Head of caudate nucleus (tissue), 42 donors: ENCODE measurements at regions not wholly inside any gene's neighbourhood (a gene's known extent, or its start where the extent isn't known, plus 50 kb on each side); places are given as distances from the start of the nearest gene placed in this dataset.
"Not testable (repeated sequence)": the region's sequence is repeated elsewhere in the genome, so short reads cannot be mapped to it uniquely, and the experiment has no call there.

Experiments used
- DNase-seq, 42 donors: peaks; one replicate each; pipeline versions ENCODE4 v3.0.0 to v3.0.0-alpha.2; 2020 to 2021; ENCODE audit warnings: mixed read lengths in 7 of 42
- intact Hi-C: fragments of 100-400 bp; cut with DNase I; formaldehyde crosslinking; loops from one replicate; pipeline ENCODE4 v1.15.0; 2022

DNA sequence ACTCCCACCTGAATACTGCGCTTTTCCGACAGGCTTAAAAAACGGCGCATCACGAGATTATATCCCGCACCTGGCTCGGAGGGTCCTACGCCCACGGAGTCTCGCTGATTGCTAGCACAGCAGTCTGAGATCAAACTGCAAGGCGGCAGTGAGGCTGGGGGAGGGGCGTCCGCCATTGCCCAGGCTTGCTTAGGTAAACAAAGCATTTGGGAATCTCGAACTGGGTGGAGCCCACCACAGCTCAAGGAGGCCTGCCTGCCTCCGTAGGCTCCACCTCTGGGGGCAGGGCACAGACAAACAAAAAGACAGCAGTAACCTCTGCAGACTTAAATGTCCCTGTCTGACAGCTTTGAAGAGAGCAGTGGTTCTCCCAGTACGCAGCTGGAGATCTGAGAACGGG lies 976.2 kb upstream of the TMEFF2 start:
- DNase-seq, intact Hi-C loops: not testable (repeated sequence)

DNA sequence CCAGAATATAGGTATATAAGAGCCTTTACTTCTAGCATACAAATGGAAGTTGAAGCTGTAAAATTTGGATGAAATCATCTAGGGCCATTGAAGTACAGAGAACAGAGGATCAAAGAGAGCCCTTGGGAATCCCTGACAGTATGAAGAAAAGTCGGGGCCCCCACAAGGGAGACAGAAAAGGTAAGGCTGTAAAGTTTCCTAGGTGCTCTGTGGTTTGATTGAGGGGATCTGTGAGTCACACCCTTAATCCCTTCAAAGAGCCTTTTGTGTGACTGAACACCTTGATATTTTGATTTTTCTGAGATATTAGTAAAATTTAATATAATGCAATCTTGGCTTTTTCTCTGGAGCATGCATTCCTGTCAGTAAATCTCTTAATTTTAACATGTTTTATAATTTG lies 961.7 kb upstream of the TMEFF2 start:
- intact Hi-C loops: no loop called here
- DNase-seq: no peak

DNA sequence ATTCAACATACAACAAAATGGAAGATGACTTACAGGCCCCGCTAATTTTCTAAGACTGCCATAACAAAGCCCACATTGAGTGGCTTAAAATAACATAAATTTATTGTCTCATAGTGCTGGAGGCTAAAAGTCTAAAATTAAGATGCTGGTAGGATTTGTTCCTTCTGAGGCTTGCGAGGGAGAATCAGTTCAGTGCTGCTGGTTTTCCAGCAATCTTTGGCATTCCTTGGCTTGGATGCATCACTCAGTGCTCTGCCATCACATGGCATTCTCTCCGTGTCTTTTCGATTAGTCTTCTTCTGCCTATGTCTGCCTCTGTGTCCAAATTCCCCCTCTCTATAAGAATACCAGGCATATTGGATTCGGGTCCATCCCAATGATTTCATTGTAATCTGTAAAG lies 959.3 kb upstream of the TMEFF2 start:
- DNase-seq: no peak

DNA sequence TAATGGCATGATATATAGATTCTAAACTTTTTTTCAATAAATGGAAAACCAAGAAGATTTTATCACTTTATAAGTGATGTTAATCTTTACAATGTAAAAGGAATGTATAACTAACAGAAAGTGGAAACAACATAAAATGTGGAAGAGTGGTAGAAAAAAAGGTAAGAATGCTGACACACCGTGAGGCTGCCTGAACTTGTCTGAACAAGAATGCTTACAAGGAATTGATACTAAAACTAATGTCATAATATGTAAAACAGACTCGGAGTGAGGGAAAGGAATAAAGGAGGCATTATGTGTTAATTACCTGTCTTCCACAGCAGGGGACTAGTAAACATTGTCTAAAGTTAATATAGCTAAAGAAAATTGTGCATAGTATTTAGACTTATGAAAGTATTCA lies 958.8 kb upstream of the TMEFF2 start:
- DNase-seq: no peak
- intact Hi-C loops: no loop called here

More for the DNA sequence above, 959.3 kb upstream of the TMEFF2 start:
- intact Hi-C loops: no loop called here

DNA sequence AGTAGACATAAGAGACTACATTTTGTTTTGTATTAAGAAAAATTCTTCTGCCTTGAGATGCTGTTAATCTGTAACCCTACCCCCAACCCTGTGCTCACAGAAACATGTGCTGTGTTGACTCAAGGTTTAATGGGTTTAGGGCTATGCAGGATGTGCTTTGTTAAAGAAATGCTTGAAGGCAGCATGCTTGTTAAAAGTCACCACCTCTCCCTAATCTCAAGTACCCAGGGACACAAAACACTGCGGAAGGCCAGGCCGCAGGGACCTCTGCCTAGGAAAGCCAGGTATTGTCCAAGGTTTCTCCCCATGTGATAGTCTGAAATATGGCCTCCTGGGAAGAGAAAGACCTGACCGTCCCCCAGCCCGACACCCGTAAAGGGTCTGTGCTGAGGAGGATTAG lies 947.7 kb upstream of the TMEFF2 start:
- not testable (repeated sequence) for DNase-seq

DNA sequence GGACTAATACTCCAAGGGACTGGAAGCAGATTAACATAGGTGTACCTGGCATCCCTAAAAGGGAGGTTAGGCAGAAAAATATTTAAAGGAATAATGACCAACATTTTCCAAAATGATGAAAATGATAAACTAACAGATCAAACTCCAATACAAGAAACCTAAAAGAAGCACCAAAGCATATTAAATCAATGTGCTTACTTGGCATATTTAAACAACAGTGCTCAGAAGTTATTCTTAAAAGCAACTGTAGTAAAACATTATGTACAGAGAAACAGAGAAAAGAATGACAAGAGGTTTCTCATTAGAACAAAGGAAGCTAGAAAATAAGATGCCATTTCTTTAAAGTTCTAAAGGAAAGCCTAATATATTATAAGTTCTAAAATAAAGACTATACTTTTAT lies 947.3 kb upstream of the TMEFF2 start:
- no peak for DNase-seq
- intact Hi-C loops: no loop called here

More for the DNA sequence above, 947.7 kb upstream of the TMEFF2 start:
- intact Hi-C loops: not testable (repeated sequence)

DNA sequence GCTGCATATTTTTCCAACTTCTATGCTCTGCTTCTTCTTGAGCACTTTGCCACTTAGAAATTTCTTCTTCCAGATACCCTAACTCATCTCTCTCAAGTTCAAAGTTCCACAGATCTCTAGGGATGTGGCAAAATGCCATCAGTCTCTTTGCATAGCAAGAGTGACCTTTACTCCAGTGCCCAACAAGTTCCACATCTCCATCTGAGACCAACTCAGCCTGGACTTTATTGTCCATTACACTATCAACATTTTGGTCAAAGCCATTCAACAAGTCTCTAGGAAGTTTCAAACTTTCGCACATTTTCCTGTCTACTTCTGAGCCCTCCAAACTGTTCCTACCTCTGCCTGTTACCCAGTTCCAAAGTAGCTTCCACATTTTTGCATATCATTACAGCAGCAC lies 946.2 kb upstream of the TMEFF2 start:
- intact Hi-C loops, DNase-seq: not testable (repeated sequence)

DNA sequence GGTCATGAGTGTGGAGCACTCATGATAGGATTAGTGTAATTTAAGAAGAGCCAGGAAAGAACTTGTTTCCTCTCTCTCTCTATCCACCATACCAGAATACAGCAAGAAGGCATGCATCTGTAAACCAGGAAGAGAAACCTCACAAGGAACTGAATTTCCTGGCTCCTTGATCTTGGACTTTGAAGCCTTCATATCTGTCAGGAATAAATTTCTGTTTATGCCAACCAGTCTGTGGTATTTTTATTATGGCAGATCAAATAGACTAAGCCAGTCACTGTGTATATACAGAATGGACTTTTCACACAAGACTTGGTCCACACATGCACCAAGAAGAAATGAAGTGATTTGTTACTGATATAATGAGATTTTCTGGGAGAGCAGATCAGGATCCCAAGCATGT lies 930.1 kb upstream of the TMEFF2 start:
- no peak for DNase-seq
- intact Hi-C loops: no loop called here

DNA sequence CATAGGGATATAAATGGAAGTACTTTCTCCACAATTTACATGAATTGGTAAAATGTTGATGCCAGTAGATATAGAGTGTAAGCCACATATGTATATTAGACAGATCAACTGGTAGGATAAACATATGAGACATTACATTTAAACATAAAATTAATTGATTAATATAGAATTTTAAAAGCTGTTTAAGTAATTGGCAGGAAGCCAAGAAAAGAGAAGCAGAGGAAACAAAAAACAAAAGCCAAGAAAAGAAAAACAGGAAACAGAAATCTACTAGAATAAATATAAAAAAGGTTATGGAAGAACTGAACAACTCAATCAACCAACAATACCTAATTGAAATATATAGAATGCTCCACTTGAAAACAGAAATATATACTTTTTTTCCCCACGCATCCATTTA lies 920.1 kb upstream of the TMEFF2 start:
- no peak for DNase-seq
- intact Hi-C loops: no loop called here

DNA sequence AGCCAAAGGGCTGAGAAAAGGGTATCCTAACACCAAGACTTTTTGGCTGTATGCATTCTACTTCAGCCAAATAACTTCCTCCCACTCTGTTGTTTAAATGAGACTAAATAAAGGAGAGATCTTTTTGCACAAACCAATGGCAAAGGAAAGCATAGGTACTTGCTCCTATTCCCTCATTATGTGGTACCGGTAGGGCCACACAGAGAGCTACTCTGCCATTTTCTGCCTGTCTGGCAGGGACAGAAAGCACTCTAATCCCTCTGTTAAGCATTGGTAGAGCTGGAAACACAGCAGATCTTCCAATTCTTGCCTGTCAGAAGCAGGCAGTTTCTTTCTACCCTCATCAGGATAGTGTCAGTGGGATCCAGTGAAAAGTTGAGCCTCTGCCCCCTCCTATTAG lies 918.3 kb upstream of the TMEFF2 start:
- intact Hi-C loops: no loop called here
- DNase-seq: no peak

DNA sequence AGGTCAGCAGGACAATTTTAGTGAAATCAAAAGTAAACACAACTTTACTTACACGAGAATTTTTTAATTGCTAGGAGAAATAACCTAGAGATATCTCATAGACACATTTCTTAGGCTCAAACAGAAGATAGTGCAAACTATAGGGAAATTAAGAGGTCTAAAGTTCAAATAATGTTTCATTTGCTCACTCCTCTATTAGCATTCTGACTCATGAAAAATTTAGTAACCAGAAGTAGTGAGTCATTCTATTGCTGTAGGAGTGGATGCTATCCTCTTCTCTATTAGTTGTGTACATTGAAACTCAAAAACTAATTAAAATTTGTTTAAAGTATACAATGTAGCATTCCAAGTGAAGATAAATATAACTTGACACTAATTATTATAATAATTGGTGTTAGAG lies 908.3 kb upstream of the TMEFF2 start:
- intact Hi-C loops: no loop called here
- DNase-seq: no peak

DNA sequence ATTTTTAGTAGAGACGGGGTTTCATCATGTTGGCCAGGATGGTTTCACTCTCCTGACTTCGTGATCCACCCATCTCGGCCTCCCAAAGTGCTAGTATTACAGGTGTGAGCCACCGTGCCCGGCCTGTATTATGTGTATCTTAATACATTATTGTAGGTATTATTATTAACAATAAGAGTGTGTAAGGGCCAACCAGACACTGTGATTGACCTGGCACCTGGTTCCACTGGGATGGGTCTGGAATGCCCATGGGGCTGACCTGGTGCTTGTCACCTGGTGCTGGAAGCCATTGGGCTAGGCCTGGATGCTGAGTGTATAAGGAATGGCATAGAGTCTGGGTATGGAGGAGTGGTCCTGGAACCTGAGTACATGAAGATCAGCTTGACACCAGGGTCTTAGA lies 906.9 kb upstream of the TMEFF2 start:
- DNase-seq: no peak
- intact Hi-C loops: no loop called here

DNA sequence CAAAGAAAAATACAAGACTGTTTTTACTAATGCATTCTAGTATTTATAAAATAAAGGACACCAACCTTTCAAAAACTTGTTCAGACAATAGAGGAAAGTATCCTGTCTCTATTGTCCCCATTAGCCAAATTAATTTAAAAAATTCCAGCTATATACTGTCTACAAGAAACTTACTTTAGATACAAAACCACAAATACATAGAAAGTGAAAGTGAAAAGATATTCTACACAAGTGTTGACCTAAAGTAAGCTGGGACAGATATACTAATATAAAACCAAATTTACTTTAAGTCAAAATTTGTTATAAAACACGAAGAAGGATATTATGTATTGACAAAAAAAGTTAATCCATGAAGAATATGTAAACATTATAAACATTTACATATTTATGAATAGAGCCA lies 893.3 kb upstream of the TMEFF2 start:
- no peak for DNase-seq
- intact Hi-C loops: no loop called here

DNA sequence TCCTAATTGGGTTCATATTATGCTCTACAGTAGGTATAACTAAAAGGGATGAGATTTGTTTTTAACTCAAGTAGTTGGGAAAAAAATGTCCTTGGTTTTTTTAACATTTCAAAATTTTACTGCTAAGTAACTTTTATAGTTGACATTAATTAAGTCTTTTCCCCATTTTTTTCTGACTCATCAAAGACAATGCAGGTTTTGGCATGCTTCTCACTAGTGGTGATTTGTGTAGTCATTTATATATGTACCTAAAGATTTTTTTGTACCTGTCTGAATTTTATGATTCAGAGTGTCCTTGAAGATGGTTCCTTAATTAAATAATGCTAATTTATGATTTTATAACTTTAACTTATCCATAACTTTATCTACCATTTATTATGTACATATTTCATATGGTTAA lies 882.3 kb upstream of the TMEFF2 start:
- intact Hi-C loops: no loop called here
- no peak for DNase-seq

DNA sequence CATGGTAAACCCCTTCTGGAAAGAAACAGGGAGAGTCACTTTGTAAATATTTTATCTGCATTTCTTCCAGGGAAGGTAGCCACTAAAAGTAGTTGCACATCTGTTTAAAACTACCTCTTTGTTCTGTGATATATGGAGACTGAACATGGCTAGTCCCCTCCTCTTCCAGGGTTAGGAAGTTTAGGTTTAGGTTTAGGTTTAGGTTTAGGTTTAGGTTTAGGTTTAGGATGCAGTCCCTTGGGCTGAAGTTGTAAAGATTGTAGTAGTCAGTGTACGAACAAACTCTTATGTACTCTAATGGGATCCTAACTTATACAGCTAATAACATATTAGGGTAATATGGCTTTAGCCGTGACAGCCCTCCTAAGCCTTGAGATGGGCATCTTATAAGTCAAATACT lies 880.2 kb upstream of the TMEFF2 start:
- no peak for DNase-seq
- intact Hi-C loops: no loop called here

DNA sequence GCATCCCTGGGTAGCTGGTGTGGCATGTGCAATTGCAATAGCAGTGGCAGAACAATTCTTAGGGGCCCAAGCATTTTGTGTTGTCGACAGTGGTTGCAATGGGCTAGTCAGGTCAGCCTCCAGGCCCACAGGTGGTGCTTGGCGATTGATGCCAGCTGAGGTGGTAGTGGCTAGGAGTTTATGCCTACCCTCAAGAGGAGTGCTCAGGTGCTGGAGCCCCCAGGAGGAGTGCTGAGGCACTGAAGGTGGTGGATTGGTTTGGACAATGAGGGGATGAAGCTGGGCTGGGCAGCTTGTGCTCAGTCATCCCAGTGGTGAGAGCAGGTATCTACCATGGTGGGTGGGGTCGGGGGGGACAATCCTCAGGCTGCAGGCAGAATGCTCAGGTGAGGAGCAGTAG lies 877.9 kb upstream of the TMEFF2 start:
- intact Hi-C loops: no loop called here

DNA sequence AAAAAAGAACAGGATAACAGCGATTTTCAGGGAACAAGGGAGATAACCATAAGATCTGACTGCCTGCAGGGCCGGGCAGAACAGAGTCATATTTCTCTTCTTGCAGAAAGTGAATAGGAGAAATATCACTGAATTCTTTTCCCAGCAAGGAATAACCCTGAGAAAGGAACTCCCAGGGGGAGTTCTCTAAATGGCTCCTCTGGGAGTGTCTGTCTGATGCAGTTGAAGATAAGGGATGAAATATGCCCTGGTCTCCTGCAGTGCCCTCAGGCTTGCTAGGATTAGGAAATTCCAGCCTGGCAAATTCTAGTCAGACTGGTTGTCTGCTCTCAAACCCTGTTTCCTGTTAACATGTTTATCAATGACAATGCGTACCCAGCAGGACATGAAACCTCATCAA lies 830.8 kb upstream of the TMEFF2 start:
- intact Hi-C loops, DNase-seq: not testable (repeated sequence)

More for the DNA sequence above, 877.9 kb upstream of the TMEFF2 start:
- no peak for DNase-seq

DNA sequence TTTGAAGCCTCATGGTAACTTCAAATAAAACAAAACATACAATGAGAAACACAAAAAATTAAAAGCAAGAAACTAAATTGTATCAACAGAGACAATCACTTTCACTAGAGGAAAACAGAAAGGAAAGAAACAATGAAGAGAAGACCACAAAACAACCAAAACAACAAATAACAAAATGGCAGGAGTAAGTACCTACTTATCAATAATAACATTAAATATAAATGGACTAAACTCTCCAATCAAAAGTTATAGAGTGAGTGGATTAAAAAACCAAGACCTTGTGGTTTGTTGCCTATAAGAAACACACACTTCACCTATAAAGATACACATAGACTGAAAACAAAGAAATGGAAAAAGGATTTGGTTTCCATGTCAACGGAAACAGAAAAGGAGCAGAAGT lies 830.1 kb upstream of the TMEFF2 start:
- no peak for DNase-seq
- intact Hi-C loops: no loop called here

DNA sequence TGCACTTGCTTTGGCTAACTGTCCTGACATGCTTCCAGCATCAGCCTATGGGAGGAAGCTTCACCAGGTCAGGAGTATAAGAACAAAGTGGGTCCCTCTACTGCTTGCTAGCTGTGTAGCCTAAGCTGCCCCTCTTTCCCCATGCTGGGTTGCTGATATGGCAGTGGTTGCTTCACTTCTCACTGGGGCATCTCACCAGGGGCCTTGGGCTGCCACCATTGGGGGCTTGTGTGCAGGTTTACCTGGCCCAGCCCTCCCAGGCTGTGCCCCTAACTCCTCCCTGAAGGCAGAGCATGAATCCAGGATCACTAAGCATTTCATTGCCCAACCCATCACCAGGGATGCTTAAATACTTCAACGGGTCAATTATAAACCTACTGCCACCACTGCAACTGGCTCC lies 817.1 kb upstream of the TMEFF2 start:
- DNase-seq: no peak
- intact Hi-C loops: no loop called here

DNA sequence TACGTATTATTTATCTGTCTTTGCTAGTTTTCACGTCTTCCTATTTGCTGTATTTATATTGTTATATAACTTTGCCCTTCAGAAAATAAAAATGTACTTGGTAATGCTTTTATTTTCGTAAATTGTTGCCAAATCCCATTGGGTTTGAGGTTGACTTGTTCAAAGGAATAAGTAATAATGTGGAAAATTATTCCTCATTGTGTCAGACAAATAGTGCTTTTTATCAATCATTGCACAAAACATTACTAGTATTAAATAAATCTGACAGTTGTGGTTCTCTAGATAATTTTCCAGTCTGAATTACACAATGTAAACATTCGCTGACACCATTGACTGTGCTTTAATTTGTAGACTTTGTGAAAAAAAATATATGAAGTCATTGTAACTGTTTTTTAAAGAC lies 798.3 kb upstream of the TMEFF2 start:
- intact Hi-C loops: no loop called here
- DNase-seq: no peak

DNA sequence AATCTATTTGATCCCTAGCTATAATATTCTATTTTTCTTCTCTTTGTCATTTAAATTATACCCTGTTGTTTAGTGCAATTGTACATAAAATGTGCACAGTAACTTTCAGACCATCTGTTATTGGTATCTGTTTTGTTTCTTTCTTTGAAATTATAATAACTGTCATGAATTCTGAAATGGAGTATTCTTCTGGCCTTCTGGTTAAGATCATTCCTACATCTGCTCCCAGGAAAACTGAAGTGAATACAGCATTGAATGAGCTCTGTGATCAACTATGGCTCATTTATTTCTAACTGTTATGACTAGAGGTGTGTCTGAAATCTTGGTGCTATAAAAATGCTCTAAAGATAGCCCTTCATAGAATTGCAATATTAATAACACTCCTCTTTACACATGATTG lies 788.4 kb upstream of the TMEFF2 start:
- intact Hi-C loops: no loop called here
- DNase-seq: no peak

DNA sequence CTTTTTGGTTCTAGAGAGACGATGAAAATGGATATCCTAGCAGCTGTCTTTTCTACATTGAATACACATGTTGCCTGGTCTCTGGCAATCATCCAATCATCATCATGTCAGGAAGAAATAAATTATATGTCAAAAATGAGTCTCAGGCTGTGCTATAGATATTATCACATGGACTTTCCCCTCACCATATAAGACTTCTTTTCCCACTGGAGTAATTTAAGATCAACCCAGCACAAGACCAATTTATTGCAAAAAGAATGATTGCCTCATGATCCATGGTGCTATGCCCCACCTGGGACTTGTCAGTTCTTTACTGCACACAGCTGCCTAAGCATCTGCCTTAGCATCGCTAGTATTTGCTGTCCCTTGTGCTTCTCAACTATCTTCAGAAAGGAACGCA lies 783.7 kb upstream of the TMEFF2 start:
- no peak for DNase-seq
- intact Hi-C loops: no loop called here
